ENCODE measurements at regions not wholly inside any gene's neighbourhood (a gene's known extent, or its start where the extent isn't known, plus 50 kb on each side); places are given as distances from the start of the nearest gene placed in this dataset.

DNA sequence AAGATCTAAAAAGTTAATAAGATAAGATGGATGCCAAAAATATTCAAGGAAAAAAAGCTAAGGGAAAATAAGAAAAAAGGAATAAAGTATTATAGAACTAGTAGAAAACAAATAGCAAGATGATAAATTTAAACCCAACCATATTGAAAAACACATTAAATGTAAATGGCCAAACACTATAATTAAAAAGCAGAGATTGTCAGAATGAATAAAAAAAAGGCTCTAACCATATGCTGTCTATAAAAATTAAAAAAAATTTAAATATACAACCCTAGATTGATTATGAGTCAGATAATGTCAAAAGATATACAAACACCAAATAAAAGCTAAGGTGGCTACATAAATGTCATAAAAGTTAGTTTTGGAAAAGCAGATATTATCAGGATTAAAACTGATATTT is 617.5 kb upstream of the SGCG start:
- H3K9me3 ChIP-seq (ENCODE audit: control extremely low read depth in 1 of 5, control insufficient read depth in 4 of 5, insufficient read depth in 2 of 5, low read depth in 1 of 5, low read length in 4 of 5), result no peaks in the 10 kb centered on the region
- H3K36me3 ChIP-seq (ENCODE audit: control insufficient read depth in 4 of 4, insufficient read depth in 4 of 4, low read length in 3 of 4), result no peaks in the 10 kb centered on the region
- CTCF ChIA-PET, result no interaction called here
- no peak overlapping the region for H3K27ac ChIP-seq (ENCODE audit: insufficient read depth in 1 of 2, low read depth in 1 of 2, low read length in 2 of 2, poor library complexity in 1 of 2, severe bottlenecking in 2 of 2)
- POLR2A ChIA-PET, result no interaction called here
- H3K4me1 ChIP-seq (ENCODE audit: control extremely low read depth in 1 of 4, control insufficient read depth in 4 of 4, insufficient read depth in 4 of 4, low read length in 3 of 4), result no peaks in the 10 kb centered on the region
- H3K27me3 ChIP-seq (replicated peaks in 2 of 5; ENCODE audit: control insufficient read depth in 4 of 5, insufficient read depth in 5 of 5, low read length in 4 of 5), result no peaks in the 10 kb centered on the region
- no peak for DNase-seq
- no peak overlapping the region for H3K4me3 ChIP-seq (ENCODE audit: control insufficient read depth in 1 of 7, extremely low read depth in 1 of 7, insufficient read depth in 4 of 7, low read depth in 2 of 7, low read length in 6 of 7)

DNA sequence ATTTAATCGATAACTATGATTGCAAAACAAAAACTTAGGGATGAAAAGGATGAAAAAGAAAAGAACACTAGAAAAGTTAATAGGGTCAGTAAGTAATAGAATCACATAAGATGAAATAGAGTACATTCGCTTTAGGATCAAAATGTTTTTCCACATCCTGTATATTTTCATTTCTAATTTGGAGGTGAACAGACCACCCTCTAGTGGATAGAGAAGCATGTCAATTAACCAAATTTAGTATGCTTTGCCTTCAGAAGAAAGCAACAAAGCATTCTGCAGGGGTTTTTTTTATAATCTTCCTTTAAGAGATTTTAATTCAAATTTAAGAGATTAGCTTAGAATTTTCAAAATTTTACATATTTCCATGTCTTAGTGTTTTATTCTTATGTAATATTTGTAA is 611.0 kb upstream of the SGCG start:
- WGBS (ENCODE audit: insufficient coverage), result no CpG with 5 or more reads among the region's 2 CpGs
- Histone ChIP-seq H3K4me1 (ENCODE audit: control extremely low read depth in 1 of 4, control insufficient read depth in 4 of 4, insufficient read depth in 4 of 4, low read length in 3 of 4) (no peaks in the 10 kb centered on the region), H3K9me3 (ENCODE audit: control extremely low read depth in 1 of 5, control insufficient read depth in 4 of 5, insufficient read depth in 2 of 5, low read depth in 1 of 5, low read length in 4 of 5) (no peaks in the 10 kb centered on the region), H3K27me3 (replicated peaks in 2 of 5; ENCODE audit: control insufficient read depth in 4 of 5, insufficient read depth in 5 of 5, low read length in 4 of 5) (no peaks in the 10 kb centered on the region), H3K4me3 (ENCODE audit: control insufficient read depth in 1 of 7, extremely low read depth in 1 of 7, insufficient read depth in 4 of 7, low read depth in 2 of 7, low read length in 6 of 7) (no peak overlapping the region), H3K36me3 (ENCODE audit: control insufficient read depth in 4 of 4, insufficient read depth in 4 of 4, low read length in 3 of 4) (no peaks in the 10 kb centered on the region), H3K27ac (ENCODE audit: insufficient read depth in 1 of 2, low read depth in 1 of 2, low read length in 2 of 2, poor library complexity in 1 of 2, severe bottlenecking in 2 of 2) (no peak overlapping the region)
- CTCF ChIA-PET, result no interaction called here
- POLR2A ChIA-PET, result no interaction called here
- DNase-seq, result no peak

GRCh38 chr13:22589880-22590279 is 590.9 kb upstream of the SGCG start:
- CTCF ChIA-PET, result no interaction called here
- WGBS (ENCODE audit: insufficient coverage), result 70% methylated on average over 3 of the region's 4 CpGs
- POLR2A ChIA-PET, result no interaction called here
- Histone ChIP-seq H3K4me1 (ENCODE audit: control extremely low read depth in 1 of 4, control insufficient read depth in 4 of 4, insufficient read depth in 4 of 4, low read length in 3 of 4) (no peaks in the 10 kb centered on the region), H3K4me3 (ENCODE audit: control insufficient read depth in 1 of 7, extremely low read depth in 1 of 7, insufficient read depth in 4 of 7, low read depth in 2 of 7, low read length in 6 of 7) (no peak overlapping the region), H3K36me3 (ENCODE audit: control insufficient read depth in 4 of 4, insufficient read depth in 4 of 4, low read length in 3 of 4) (no peaks in the 10 kb centered on the region), H3K9me3 (ENCODE audit: control extremely low read depth in 1 of 5, control insufficient read depth in 4 of 5, insufficient read depth in 2 of 5, low read depth in 1 of 5, low read length in 4 of 5) (no peaks in the 10 kb centered on the region), H3K27me3 (replicated peaks in 2 of 5; ENCODE audit: control insufficient read depth in 4 of 5, insufficient read depth in 5 of 5, low read length in 4 of 5) (no peaks in the 10 kb centered on the region), H3K27ac (ENCODE audit: insufficient read depth in 1 of 2, low read depth in 1 of 2, low read length in 2 of 2, poor library complexity in 1 of 2, severe bottlenecking in 2 of 2) (no peak overlapping the region)
- DNase-seq, result no peak

DNA sequence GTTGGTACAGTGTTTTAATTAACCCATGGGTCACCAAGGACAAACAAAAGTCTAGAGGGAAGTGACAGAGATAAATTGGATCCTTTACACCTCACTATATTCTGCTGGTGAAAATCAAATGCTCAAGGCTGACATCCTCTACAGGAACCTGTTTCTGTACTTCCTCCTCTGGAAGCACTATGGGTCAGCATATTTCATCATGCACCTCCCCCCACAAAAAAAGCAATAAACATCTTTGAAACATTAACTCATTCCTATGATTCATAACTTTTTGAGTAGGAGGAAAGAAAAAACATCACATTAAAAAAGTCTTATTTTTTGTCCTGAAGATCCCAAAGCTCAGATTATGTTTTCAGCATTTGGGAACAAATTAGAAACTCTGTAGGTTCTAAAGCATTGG is 588.3 kb upstream of the SGCG start:
- Histone ChIP-seq H3K4me1 (ENCODE audit: control extremely low read depth in 1 of 4, control insufficient read depth in 4 of 4, insufficient read depth in 4 of 4, low read length in 3 of 4) (no peaks in the 10 kb centered on the region), H3K27ac (ENCODE audit: insufficient read depth in 1 of 2, low read depth in 1 of 2, low read length in 2 of 2, poor library complexity in 1 of 2, severe bottlenecking in 2 of 2) (no peak overlapping the region), H3K36me3 (ENCODE audit: control insufficient read depth in 4 of 4, insufficient read depth in 4 of 4, low read length in 3 of 4) (no peaks in the 10 kb centered on the region), H3K9me3 (ENCODE audit: control extremely low read depth in 1 of 5, control insufficient read depth in 4 of 5, insufficient read depth in 2 of 5, low read depth in 1 of 5, low read length in 4 of 5) (no peaks in the 10 kb centered on the region), H3K4me3 (ENCODE audit: control insufficient read depth in 1 of 7, extremely low read depth in 1 of 7, insufficient read depth in 4 of 7, low read depth in 2 of 7, low read length in 6 of 7) (no peak overlapping the region), H3K27me3 (replicated peaks in 2 of 5; ENCODE audit: control insufficient read depth in 4 of 5, insufficient read depth in 5 of 5, low read length in 4 of 5) (no peaks in the 10 kb centered on the region)
- DNase-seq, result no peak
- ChIA-PET CTCF (no interaction called here), POLR2A (no interaction called here)

DNA sequence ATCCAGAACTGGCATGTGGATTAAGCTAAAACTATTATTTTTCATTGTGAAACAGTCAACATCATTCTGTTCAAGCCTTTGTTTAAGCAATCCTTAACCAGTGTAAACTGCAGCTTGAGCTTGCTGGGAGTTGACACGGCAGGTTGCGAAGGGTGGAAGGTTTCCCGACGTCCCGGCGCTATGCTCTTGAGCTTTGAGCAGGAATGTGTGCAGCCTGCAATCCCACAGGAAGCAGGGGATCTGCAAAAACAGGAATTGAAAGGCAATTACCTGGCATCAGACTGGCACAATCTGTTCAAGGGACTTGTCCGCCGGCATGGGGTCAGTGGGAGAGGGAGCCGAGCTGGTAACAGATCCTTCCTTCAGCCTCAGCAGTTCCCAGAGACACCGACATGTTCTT is 586.7 kb upstream of the SGCG start:
- Histone ChIP-seq H3K27me3 (replicated peaks in 2 of 5; ENCODE audit: control insufficient read depth in 4 of 5, insufficient read depth in 5 of 5, low read length in 4 of 5) (no peaks in the 10 kb centered on the region), H3K36me3 (ENCODE audit: control insufficient read depth in 4 of 4, insufficient read depth in 4 of 4, low read length in 3 of 4) (no peaks in the 10 kb centered on the region), H3K9me3 (ENCODE audit: control extremely low read depth in 1 of 5, control insufficient read depth in 4 of 5, insufficient read depth in 2 of 5, low read depth in 1 of 5, low read length in 4 of 5) (no peaks in the 10 kb centered on the region), H3K4me1 (ENCODE audit: control extremely low read depth in 1 of 4, control insufficient read depth in 4 of 4, insufficient read depth in 4 of 4, low read length in 3 of 4) (no peaks in the 10 kb centered on the region), H3K27ac (ENCODE audit: insufficient read depth in 1 of 2, low read depth in 1 of 2, low read length in 2 of 2, poor library complexity in 1 of 2, severe bottlenecking in 2 of 2) (no peak overlapping the region), H3K4me3 (ENCODE audit: control insufficient read depth in 1 of 7, extremely low read depth in 1 of 7, insufficient read depth in 4 of 7, low read depth in 2 of 7, low read length in 6 of 7) (no peak overlapping the region)
- ChIA-PET CTCF (no interaction called here), POLR2A (no interaction called here)
- WGBS (ENCODE audit: insufficient coverage), result 91% methylated on average over 9 of the region's 10 CpGs
- no peak for DNase-seq

GRCh38 chr13:22596171-22596863 is 584.5 kb upstream of the SGCG start:
- 76% methylated on average over 3 of the region's 5 CpGs for WGBS (ENCODE audit: insufficient coverage)
- H3K27me3 ChIP-seq (replicated peaks in 2 of 5; ENCODE audit: control insufficient read depth in 4 of 5, insufficient read depth in 5 of 5, low read length in 4 of 5), result no peaks in the 10 kb centered on the region
- no peaks in the 10 kb centered on the region for H3K36me3 ChIP-seq (ENCODE audit: control insufficient read depth in 4 of 4, insufficient read depth in 4 of 4, low read length in 3 of 4)
- POLR2A ChIA-PET, result no interaction called here
- H3K9me3 ChIP-seq (ENCODE audit: control extremely low read depth in 1 of 5, control insufficient read depth in 4 of 5, insufficient read depth in 2 of 5, low read depth in 1 of 5, low read length in 4 of 5), result no peaks in the 10 kb centered on the region
- no peak overlapping the region for H3K27ac ChIP-seq (ENCODE audit: insufficient read depth in 1 of 2, low read depth in 1 of 2, low read length in 2 of 2, poor library complexity in 1 of 2, severe bottlenecking in 2 of 2)
- CTCF ChIA-PET, result no interaction called here
- no peaks in the 10 kb centered on the region for H3K4me1 ChIP-seq (ENCODE audit: control extremely low read depth in 1 of 4, control insufficient read depth in 4 of 4, insufficient read depth in 4 of 4, low read length in 3 of 4)
- no peak overlapping the region for H3K4me3 ChIP-seq (ENCODE audit: control insufficient read depth in 1 of 7, extremely low read depth in 1 of 7, insufficient read depth in 4 of 7, low read depth in 2 of 7, low read length in 6 of 7)
- DNase-seq, result no peak

DNA sequence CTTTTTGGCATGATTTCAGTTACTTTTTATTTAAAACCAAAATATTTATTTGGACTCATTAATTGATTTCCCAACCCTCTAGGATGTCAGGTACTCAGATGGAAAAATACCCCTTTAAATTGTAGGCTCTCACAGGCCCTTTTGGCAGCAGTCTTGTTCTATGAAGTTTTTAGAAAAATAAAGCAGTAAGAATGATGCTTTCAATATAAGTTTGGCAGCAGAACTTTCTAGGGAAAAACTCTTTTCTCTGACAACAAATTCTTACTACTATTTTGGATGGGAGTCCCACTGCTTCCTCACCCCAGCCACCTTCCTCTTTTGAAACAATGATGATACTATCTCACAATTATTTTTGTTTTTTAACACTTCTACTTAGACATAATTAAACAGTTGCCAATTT is 581.6 kb upstream of the SGCG start:
- H3K9me3 ChIP-seq (ENCODE audit: control extremely low read depth in 1 of 5, control insufficient read depth in 4 of 5, insufficient read depth in 2 of 5, low read depth in 1 of 5, low read length in 4 of 5), result peaks cover 0 to 1% (median 0%) of the 10 kb centered on the region in 5 experiments
- H3K36me3 ChIP-seq (ENCODE audit: control insufficient read depth in 4 of 4, insufficient read depth in 4 of 4, low read length in 3 of 4), result no peaks in the 10 kb centered on the region
- no peaks in the 10 kb centered on the region for H3K27me3 ChIP-seq (replicated peaks in 2 of 5; ENCODE audit: control insufficient read depth in 4 of 5, insufficient read depth in 5 of 5, low read length in 4 of 5)
- H3K4me3 ChIP-seq (ENCODE audit: control insufficient read depth in 1 of 7, extremely low read depth in 1 of 7, insufficient read depth in 4 of 7, low read depth in 2 of 7, low read length in 6 of 7), result no peak overlapping the region
- ChIA-PET CTCF (no interaction called here), POLR2A (no interaction called here)
- no peaks in the 10 kb centered on the region for H3K4me1 ChIP-seq (ENCODE audit: control extremely low read depth in 1 of 4, control insufficient read depth in 4 of 4, insufficient read depth in 4 of 4, low read length in 3 of 4)
- H3K27ac ChIP-seq (ENCODE audit: insufficient read depth in 1 of 2, low read depth in 1 of 2, low read length in 2 of 2, poor library complexity in 1 of 2, severe bottlenecking in 2 of 2), result no peak overlapping the region
- no peak for DNase-seq

Measured in common myeloid progenitor, CD34-positive (primary cell).